Epithelial cell of esophagus (primary cell): ENCODE measurements at regions not wholly inside any gene's neighbourhood (a gene's known extent, or its start where the extent isn't known, plus 50 kb on each side); places are given as distances from the start of the nearest gene placed in this dataset.
A peak's percentile ranks its signal among the peaks of the same experiment; 100 is the strongest.

ENCODE experiments used
- DNase-seq: peaks from one replicate; pipeline ENCODE4 v3.0.0; 2010; ENCODE audit warnings: low read depth
- H3K4me3 ChIP-seq: 2 replicates; pipeline ENCODE4 v1.5.1; 2011; ENCODE audit warnings: mild to moderate bottlenecking, low read length, control low read depth
- TF ChIP-seq, protein P1 (sequence below): IDR thresholded peaks from 2 replicates; pipeline ENCODE4 v1.5.1; 2011; ENCODE audit warnings: low read depth, mild to moderate bottlenecking, low read length, control low read depth, inconsistent platforms; ENCODE audit not compliant: insufficient read depth; ENCODE audit errors: missing control alignments

DNA sequence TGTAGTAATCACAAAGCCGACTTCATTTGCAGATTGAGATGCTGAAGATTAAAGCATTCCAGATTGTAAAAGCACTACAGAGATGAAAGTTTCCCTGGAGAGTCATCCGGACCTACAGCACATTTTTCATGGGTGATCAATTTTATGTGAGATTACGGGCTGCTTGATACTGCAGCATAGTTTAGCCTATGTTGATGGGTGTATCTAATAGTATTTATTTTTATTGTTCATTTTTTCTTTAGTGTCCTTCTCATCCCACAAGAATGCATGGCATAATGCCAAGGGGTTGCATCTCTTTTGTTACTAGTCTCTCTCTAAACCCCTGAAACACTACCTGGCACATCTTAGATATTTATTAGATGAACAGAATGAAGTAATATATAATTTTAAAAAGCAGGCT lies 240.4 kb downstream of the MBD2 start:
- TF ChIP-seq, protein P1, sequence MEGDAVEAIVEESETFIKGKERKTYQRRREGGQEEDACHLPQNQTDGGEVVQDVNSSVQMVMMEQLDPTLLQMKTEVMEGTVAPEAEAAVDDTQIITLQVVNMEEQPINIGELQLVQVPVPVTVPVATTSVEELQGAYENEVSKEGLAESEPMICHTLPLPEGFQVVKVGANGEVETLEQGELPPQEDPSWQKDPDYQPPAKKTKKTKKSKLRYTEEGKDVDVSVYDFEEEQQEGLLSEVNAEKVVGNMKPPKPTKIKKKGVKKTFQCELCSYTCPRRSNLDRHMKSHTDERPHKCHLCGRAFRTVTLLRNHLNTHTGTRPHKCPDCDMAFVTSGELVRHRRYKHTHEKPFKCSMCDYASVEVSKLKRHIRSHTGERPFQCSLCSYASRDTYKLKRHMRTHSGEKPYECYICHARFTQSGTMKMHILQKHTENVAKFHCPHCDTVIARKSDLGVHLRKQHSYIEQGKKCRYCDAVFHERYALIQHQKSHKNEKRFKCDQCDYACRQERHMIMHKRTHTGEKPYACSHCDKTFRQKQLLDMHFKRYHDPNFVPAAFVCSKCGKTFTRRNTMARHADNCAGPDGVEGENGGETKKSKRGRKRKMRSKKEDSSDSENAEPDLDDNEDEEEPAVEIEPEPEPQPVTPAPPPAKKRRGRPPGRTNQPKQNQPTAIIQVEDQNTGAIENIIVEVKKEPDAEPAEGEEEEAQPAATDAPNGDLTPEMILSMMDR, result no peak
- peak; percentile 64 for DNase-seq
- no peak overlapping the region for H3K4me3 ChIP-seq

DNA sequence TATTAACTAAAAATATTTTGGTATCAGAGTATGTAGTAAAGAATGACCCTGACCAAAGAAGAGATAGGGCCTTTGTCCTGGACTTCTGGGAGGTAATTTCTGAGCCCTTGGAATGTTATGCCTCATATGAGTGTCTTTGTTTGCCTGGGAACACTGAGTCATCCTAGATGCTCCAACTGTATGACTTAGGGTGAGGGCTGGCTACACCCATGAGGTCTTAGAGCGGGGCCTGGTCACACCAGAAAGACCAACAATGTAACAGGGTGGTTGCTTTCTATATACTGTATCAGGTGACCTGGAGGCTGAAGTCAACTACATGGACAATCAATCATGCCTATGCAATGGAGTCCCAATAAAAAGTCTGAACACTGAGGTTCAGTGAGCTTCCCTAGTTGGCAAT lies 253.1 kb downstream of the MBD2 start:
- TF ChIP-seq, protein P1, result no peak
- H3K4me3 ChIP-seq, result no peak overlapping the region
- peak; percentile 48 for DNase-seq

DNA sequence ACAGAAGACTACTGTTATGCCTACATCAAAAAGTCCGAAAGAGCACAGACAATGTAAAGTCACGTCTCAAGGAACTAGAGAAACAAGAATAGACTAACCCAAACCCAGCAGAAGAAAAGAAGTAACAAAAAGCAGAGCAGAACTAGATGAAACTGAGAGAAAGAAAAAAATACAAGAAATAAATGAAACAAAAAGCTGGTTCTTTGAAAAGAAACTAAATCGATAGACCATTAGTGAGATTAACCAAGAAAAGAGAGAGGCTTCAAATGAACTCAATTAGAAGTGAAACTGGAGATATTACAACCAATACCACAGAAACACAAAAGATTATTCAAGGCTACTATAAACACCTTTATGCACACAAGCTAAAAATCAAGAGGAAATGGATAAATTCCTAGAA lies 271.8 kb downstream of the MBD2 start:
- DNase-seq, result no peak
- TF ChIP-seq, protein P1, result no peak
- H3K4me3 ChIP-seq, result no peak overlapping the region

DNA sequence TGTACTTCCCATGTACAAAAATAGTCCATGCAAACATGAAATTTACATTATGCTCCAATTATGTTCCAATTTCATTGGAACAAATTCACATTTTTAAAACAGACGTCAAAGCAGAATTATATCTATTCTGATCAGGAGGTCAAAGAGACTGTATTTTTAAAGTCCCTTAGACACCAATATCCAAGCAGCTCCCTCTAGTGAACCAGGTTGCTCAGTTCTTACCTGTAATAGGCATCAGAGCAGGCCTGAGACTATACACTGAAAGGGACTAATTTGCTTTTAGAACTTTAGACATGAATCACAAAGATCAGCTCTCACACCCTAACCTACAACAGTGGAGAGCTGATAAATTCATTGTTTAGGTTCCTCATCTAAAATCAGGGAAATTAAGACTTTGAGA lies 273.9 kb downstream of the MBD2 start:
- TF ChIP-seq, protein P1, result no peak
- no peak overlapping the region for H3K4me3 ChIP-seq
- no peak for DNase-seq

DNA sequence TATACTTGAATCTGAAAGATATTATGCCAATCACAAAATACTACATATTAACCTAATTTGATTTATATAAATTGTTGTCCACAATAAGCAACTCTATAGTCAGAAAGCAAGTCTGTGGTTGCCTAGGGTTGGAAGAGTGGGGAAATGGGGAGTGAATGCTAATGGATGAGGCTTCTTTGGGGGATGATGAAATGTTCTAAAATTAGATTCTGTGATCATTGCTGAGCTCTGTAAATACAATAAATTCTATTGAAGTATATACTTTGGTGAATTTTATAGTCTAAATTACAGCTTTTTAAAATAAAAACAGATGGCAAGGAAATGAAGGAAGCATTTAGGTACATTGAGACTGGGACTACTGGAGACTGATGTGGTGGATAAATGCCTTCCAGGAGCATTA lies 275.5 kb downstream of the MBD2 start:
- no peak overlapping the region for H3K4me3 ChIP-seq
- DNase-seq, result no peak
- TF ChIP-seq, protein P1, result no peak

DNA sequence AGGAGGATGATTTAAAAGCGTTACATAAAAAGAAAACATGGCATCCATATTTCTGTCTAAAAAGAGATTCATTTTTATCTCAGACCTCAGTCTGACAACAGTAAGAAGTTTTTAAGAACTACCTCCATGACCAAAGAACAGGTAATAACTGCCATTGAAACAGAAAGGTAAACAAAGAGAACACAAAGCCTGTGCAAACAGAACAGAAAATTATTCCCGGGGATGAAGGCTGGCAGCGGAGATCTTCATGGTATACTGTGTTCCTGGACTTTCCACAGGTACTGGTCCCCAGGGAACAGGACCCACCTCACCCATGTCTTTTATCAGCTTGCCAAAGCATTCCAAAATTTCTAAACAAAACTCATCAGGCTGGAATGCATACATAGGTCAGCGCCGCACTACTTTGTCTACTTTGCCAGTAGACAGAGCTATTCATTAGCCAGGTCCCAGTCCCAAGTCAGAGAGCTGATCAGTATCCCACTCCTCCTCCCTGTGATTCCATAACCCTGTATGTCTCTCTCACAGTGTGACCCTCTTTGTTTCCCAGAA lies 277.3 kb downstream of the MBD2 start:
- no peak overlapping the region for H3K4me3 ChIP-seq
- peak; percentile 31 for DNase-seq
- TF ChIP-seq, protein P1, result no peak

DNA sequence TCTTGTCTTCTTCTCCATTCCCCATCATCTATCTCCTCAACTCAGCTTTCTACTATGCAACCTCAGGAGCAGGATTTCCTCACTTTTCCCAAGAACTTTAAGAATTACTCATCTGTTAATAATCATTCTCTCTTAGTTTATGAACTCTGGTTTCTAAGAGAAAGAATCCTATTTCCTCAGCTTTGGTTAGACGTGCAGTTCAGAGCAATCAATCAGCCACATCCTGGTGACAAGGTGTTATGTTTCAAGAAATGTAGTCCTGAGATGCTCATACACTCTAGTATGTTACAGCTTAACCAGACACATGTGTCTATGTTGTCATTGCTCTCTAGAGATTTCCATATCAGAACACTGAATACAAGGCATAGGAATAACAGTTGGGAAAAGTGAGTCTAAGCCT lies 277.9 kb downstream of the MBD2 start:
- TF ChIP-seq, protein P1, result no peak
- no peak overlapping the region for H3K4me3 ChIP-seq
- peak; percentile 33 for DNase-seq
